PC-9 (cell line): ENCODE measurements at regions not wholly inside any gene's neighbourhood (a gene's known extent, or its start where the extent isn't known, plus 50 kb on each side); places are given as distances from the start of the nearest gene placed in this dataset.

Experiments used
- BruUV-seq: library from RNA; stranded (reverse); fragments of 400-500 nt; replicated peaks from 2 replicates; lab custom pipeline; 2021; lab: Mats Ljungman, UMichigan
- CTCF ChIA-PET: fragments of 300-600 bp; sonication (Branson Sonifier 250); formaldehyde crosslinking; loops from one replicate; lab custom pipeline; 2022; ENCODE audit warnings: antibody characterized with exemption; lab: Charles Lee
- POLR2A ChIA-PET: fragments of 300-600 bp; sonication (Branson Sonifier 250); formaldehyde crosslinking; loops from one replicate; lab custom pipeline; 2022; ENCODE audit warnings: antibody characterized with exemption; ENCODE audit not compliant: unreplicated experiment; lab: Charles Lee
- DNase-seq, 2 experiments: peaks; one replicate each; pipeline versions ENCODE4 v3.0.0 to v3.0.0-alpha.2; 2015 to 2022; ENCODE audit warnings: mixed read lengths in 1 of 2
- H2AFZ ChIP-seq: fragments of 200-600 bp; sonication (generic); 2 replicates; pipeline ENCODE4 v1.8.1; 2017; ENCODE audit warnings: antibody characterized with exemption
- H3F3A ChIP-seq: fragments of 200-600 bp; sonication (generic); 2 replicates; pipeline ENCODE4 v1.8.1; 2017; ENCODE audit warnings: antibody characterized with exemption, mild to moderate bottlenecking, low read depth; ENCODE audit not compliant: insufficient read depth
- H3K27ac ChIP-seq: fragments of 200-600 bp; sonication (generic); 2 replicates; pipeline ENCODE4 v1.6.1; 2016; ENCODE audit warnings: mixed run types
- H3K27me3 ChIP-seq: fragments of 200-600 bp; sonication (generic); 2 replicates; pipeline ENCODE4 v1.6.1; 2016; ENCODE audit warnings: low read depth, mixed run types; ENCODE audit not compliant: insufficient read depth
- H3K36me3 ChIP-seq: fragments of 200-600 bp; sonication (generic); 2 replicates; pipeline ENCODE4 v1.6.1; 2016; ENCODE audit warnings: low read depth, mixed run types
- H3K4me1 ChIP-seq: fragments of 200-600 bp; sonication (generic); replicated peaks from 2 replicates; pipeline ENCODE4 v1.6.1; 2016; ENCODE audit warnings: mixed run types; ENCODE audit not compliant: insufficient read depth
- H3K4me2 ChIP-seq: fragments of 200-600 bp; sonication (generic); 2 replicates; pipeline ENCODE4 v1.6.1; 2017; ENCODE audit warnings: mixed run types
- H3K4me3 ChIP-seq: fragments of 200-600 bp; sonication (generic); 2 replicates; pipeline ENCODE4 v1.6.1; 2016; ENCODE audit warnings: mixed run types
- H3K79me2 ChIP-seq: fragments of 200-600 bp; sonication (generic); 2 replicates; pipeline ENCODE4 v1.6.1; 2017; ENCODE audit warnings: low read depth, mixed run types
- H3K9me2 ChIP-seq: fragments of 200-600 bp; sonication (generic); 2 replicates; pipeline ENCODE4 v1.8.1; 2017; ENCODE audit warnings: mild to moderate bottlenecking; ENCODE audit not compliant: insufficient read depth
- H3K9me3 ChIP-seq: fragments of 200-600 bp; sonication (generic); 2 replicates; pipeline ENCODE4 v1.8.1; 2016; ENCODE audit warnings: low read depth; ENCODE audit not compliant: insufficient read depth
- H4K20me1 ChIP-seq: fragments of 200-600 bp; sonication (generic); 2 replicates; pipeline ENCODE4 v1.8.1; 2017; ENCODE audit not compliant: insufficient read depth
- EZH2 ChIP-seq: fragments of 200-600 bp; sonication (generic); IDR thresholded peaks from 2 replicates; pipeline ENCODE4 v1.8.0; 2017; ENCODE audit warnings: antibody characterized with exemption, low read depth
- intact Hi-C: fragments of 100-400 bp; cut with micrococcal nuclease; formaldehyde crosslinking; loops from one replicate; pipeline ENCODE4 v1.10.0; 2022; ENCODE audit not compliant: unreplicated experiment
- TF ChIP-seq, protein P1 (sequence below): fragments of 200-600 bp; sonication (generic); conservative IDR thresholded peaks from 2 replicates; pipeline ENCODE4 v1.6.1; 2017; ENCODE audit warnings: mixed run types, antibody characterized with exemption, mild to moderate bottlenecking, moderate library complexity

DNA sequence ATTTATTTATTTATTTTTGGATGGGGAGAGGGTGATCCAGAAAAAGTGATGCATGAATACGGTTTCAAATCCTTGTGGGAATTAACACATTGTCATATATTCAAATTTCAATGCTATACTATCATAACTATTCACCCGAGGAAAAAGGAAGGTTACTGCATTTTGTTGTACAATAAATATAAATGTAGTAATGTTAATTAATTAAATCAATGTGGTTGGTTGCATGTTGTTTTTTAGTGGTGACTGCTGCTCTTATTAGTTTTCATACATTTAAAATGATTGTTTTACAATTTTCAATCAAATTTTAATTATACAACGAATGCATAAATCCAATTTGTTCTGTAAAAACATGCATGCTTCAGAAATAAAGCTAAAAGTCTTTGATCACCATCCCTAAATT is 180.5 kb downstream of the ZFP64 start:
- no TSS peak for BruUV-seq
- H3K27me3 ChIP-seq, result no peaks in the 10 kb centered on the region
- no peak overlapping the region for H3K4me2 ChIP-seq
- no peaks in the 10 kb centered on the region for H4K20me1 ChIP-seq
- no peaks in the 10 kb centered on the region for H3K36me3 ChIP-seq
- no peaks in the 10 kb centered on the region for H3F3A ChIP-seq
- TF ChIP-seq, protein P1, sequence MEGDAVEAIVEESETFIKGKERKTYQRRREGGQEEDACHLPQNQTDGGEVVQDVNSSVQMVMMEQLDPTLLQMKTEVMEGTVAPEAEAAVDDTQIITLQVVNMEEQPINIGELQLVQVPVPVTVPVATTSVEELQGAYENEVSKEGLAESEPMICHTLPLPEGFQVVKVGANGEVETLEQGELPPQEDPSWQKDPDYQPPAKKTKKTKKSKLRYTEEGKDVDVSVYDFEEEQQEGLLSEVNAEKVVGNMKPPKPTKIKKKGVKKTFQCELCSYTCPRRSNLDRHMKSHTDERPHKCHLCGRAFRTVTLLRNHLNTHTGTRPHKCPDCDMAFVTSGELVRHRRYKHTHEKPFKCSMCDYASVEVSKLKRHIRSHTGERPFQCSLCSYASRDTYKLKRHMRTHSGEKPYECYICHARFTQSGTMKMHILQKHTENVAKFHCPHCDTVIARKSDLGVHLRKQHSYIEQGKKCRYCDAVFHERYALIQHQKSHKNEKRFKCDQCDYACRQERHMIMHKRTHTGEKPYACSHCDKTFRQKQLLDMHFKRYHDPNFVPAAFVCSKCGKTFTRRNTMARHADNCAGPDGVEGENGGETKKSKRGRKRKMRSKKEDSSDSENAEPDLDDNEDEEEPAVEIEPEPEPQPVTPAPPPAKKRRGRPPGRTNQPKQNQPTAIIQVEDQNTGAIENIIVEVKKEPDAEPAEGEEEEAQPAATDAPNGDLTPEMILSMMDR, result no peak
- TF ChIP-seq EZH2, result no peak
- no peaks in the 10 kb centered on the region for H3K79me2 ChIP-seq
- no peak overlapping the region for H3K4me3 ChIP-seq
- no peak overlapping the region for H3K27ac ChIP-seq
- ChIA-PET CTCF (no interaction called here), POLR2A (no interaction called here)
- H2AFZ ChIP-seq, result no peak overlapping the region
- DNase-seq, result no peak
- H3K9me2 ChIP-seq, result no peaks in the 10 kb centered on the region
- H3K4me1 ChIP-seq, result no peaks in the 10 kb centered on the region
- intact Hi-C loops, result no loop called here
- peaks cover 6% of the 10 kb centered on the region; the same call in 1 of the 2 replicates for H3K9me3 ChIP-seq

GRCh38 chr20:52010541-52010940 is 181.0 kb downstream of the ZFP64 start:
- H3K9me3 ChIP-seq, result peaks cover 6% of the 10 kb centered on the region; the same call in 1 of the 2 replicates
- CTCF ChIA-PET, result no interaction called here
- DNase-seq, result no peak
- no peak overlapping the region for H2AFZ ChIP-seq
- H4K20me1 ChIP-seq, result no peaks in the 10 kb centered on the region
- intact Hi-C loops, result no loop called here
- H3K9me2 ChIP-seq, result no peaks in the 10 kb centered on the region
- POLR2A ChIA-PET, result no interaction called here
- H3K4me3 ChIP-seq, result no peak overlapping the region
- no peaks in the 10 kb centered on the region for H3F3A ChIP-seq
- no peaks in the 10 kb centered on the region for H3K36me3 ChIP-seq
- BruUV-seq, result no TSS peak
- no peaks in the 10 kb centered on the region for H3K27me3 ChIP-seq
- TF ChIP-seq, protein P1, result no peak
- no peak for TF ChIP-seq EZH2
- no peak overlapping the region for H3K4me2 ChIP-seq
- H3K4me1 ChIP-seq, result no peaks in the 10 kb centered on the region
- H3K79me2 ChIP-seq, result no peaks in the 10 kb centered on the region
- H3K27ac ChIP-seq, result no peak overlapping the region

GRCh38 chr20:52008874-52009273 is 182.7 kb downstream of the ZFP64 start:
- BruUV-seq, result no TSS peak

More at GRCh38 chr20:52008874-52009273, 182.7 kb downstream of the ZFP64 start:
- Histone ChIP-seq H3K4me2 (no peak overlapping the region), H3K36me3 (no peaks in the 10 kb centered on the region), H3K4me3 (no peak overlapping the region), H3K9me3 (peaks cover 6% of the 10 kb centered on the region; the same call in 1 of the 2 replicates), H3K9me2 (no peaks in the 10 kb centered on the region), H3K27me3 (no peaks in the 10 kb centered on the region), H4K20me1 (no peaks in the 10 kb centered on the region), H3K79me2 (no peaks in the 10 kb centered on the region), H3F3A (0 out of 2 replicates have a peak, but pooled peaks cover 4% of the 10 kb centered on the region), H3K27ac (no peak overlapping the region), H2AFZ (no peak overlapping the region), H3K4me1 (peaks cover 10% of the 10 kb centered on the region)
- no peak for DNase-seq
- ChIA-PET CTCF (no interaction called here), POLR2A (no interaction called here)
- TF ChIP-seq EZH2, result no peak
- TF ChIP-seq, protein P1, result no peak
- intact Hi-C loops, result no loop called here
